Neuronal stem cell (in vitro differentiated cells): ENCODE measurements at regions not wholly inside any gene's neighbourhood (a gene's known extent, or its start where the extent isn't known, plus 50 kb on each side); places are given as distances from the start of the nearest gene placed in this dataset.

ENCODE experiments used
- DNase-seq: peaks from one replicate; pipeline ENCODE4 v3.0.0-alpha.2; 2013; ENCODE audit warnings: low spot score
- H2AFZ ChIP-seq: one replicate; pipeline ENCODE4 v1.6.1; 2013; ENCODE audit warnings: mild to moderate bottlenecking, low read length, inconsistent platforms
- H2AK5ac ChIP-seq: 2 replicates; pipeline ENCODE4 v1.6.1; 2013; ENCODE audit warnings: low read depth, mild to moderate bottlenecking, inconsistent platforms, low read length, moderate library complexity, mixed read lengths
- H2BK120ac ChIP-seq: 2 replicates; pipeline ENCODE4 v1.6.1; 2013; ENCODE audit warnings: low read depth, mild to moderate bottlenecking, inconsistent platforms, low read length, moderate library complexity, mixed read lengths
- H2BK12ac ChIP-seq: one replicate; pipeline ENCODE4 v1.6.1; 2013; ENCODE audit warnings: low read length, inconsistent platforms
- H2BK15ac ChIP-seq: 2 replicates; pipeline ENCODE4 v1.6.1; 2013; ENCODE audit warnings: mild to moderate bottlenecking, low read length, inconsistent platforms, mixed read lengths
- H2BK5ac ChIP-seq: one replicate; pipeline ENCODE4 v1.6.1; 2013; ENCODE audit warnings: inconsistent platforms, mild to moderate bottlenecking, low read length, moderate library complexity
- H3K14ac ChIP-seq: one replicate; pipeline ENCODE4 v1.6.1; 2013; ENCODE audit warnings: low read length, inconsistent platforms
- H3K18ac ChIP-seq: 2 replicates; pipeline ENCODE4 v1.6.1; 2013; ENCODE audit warnings: low read length, inconsistent platforms
- H3K23ac ChIP-seq: 2 replicates; pipeline ENCODE4 v1.6.1; 2013; ENCODE audit warnings: low read depth, mild to moderate bottlenecking, mixed read lengths, low read length, inconsistent platforms; ENCODE audit not compliant: poor library complexity
- H3K27ac ChIP-seq: replicated peaks from 3 replicates; pipeline ENCODE4 v1.5.1; 2013; ENCODE audit warnings: low read length, inconsistent platforms
- H3K27me3 ChIP-seq, 3 experiments: 2 replicates each; pipeline ENCODE4 v1.6.1; 2013; ENCODE audit warnings: low read length in 3 of 3, mild to moderate bottlenecking in 2 of 3, inconsistent platforms in 1 of 3, low read depth in 1 of 3, mixed read lengths in 1 of 3, moderate library complexity in 1 of 3; ENCODE audit not compliant: control insufficient read depth in 3 of 3, insufficient read depth in 3 of 3
- H3K36me3 ChIP-seq, 2 donors: replicated peaks in 1 of 2; 2 replicates each; pipeline ENCODE4 v1.6.1; 2013; ENCODE audit warnings: low read length in 2 of 2; ENCODE audit not compliant: control insufficient read depth in 2 of 2, insufficient read depth in 2 of 2
- H3K4ac ChIP-seq: 2 replicates; pipeline ENCODE4 v1.6.1; 2013; ENCODE audit warnings: inconsistent platforms, mild to moderate bottlenecking, low read length, moderate library complexity
- H3K4me1 ChIP-seq, 2 donors: 1 replicate in 1 of 2; 2 replicates in 1 of 2; pipeline ENCODE4 v1.6.1; 2013; ENCODE audit warnings: low read length in 2 of 2, low read depth in 1 of 2; ENCODE audit not compliant: control insufficient read depth in 2 of 2, insufficient read depth in 1 of 2
- H3K4me2 ChIP-seq: one replicate; pipeline ENCODE4 v1.6.1; 2013; ENCODE audit warnings: mild to moderate bottlenecking, low read length, inconsistent platforms; ENCODE audit not compliant: insufficient read depth, poor library complexity, severe bottlenecking
- H3K4me3 ChIP-seq, 2 donors: 2 replicates each; pipeline ENCODE4 v1.5.1; 2013; ENCODE audit warnings: low read length in 2 of 2, mild to moderate bottlenecking in 2 of 2, inconsistent platforms in 1 of 2, moderate library complexity in 1 of 2
- H3K79me1 ChIP-seq: one replicate; pipeline ENCODE4 v1.6.1; 2013; ENCODE audit warnings: low read depth, mild to moderate bottlenecking, inconsistent platforms, low read length, moderate library complexity
- H3K9ac ChIP-seq: one replicate; pipeline ENCODE4 v1.6.1; 2013; ENCODE audit warnings: mild to moderate bottlenecking, low read depth, low read length, inconsistent platforms; ENCODE audit not compliant: poor library complexity
- H3K9me3 ChIP-seq, 2 donors: replicated peaks in 1 of 2; 2 replicates each; pipeline versions ENCODE3 to v1.6.1; 2013; ENCODE audit warnings: low read length in 2 of 2, mild to moderate bottlenecking in 2 of 2, inconsistent platforms in 1 of 2, low read depth in 1 of 2, mixed read lengths in 1 of 2, moderate library complexity in 1 of 2; ENCODE audit not compliant: control insufficient read depth in 2 of 2, insufficient read depth in 1 of 2
- H4K8ac ChIP-seq: one replicate; pipeline ENCODE4 v1.6.1; 2013; ENCODE audit warnings: low read depth, mild to moderate bottlenecking, inconsistent platforms, low read length, moderate library complexity
- H4K91ac ChIP-seq: one replicate; pipeline ENCODE4 v1.6.1; 2013; ENCODE audit warnings: low read length, low read depth, mild to moderate bottlenecking, inconsistent platforms; ENCODE audit not compliant: poor library complexity
- WGBS, 2 donors: extraction: QIAGEN DNeasy Blood & Tissue Kit; methylation state at CpG; one replicate each; pipeline ENCODE4 v1.1.7; 2013; ENCODE audit warnings: missing lambda C conversion rate in 2 of 2, mixed read lengths in 1 of 2; ENCODE audit not compliant: insufficient read length in 2 of 2, insufficient replicate concordance in 1 of 2; ENCODE audit errors: extremely low coverage in 2 of 2; 5-methylcytosine and 5-hydroxymethylcytosine counted together

DNA sequence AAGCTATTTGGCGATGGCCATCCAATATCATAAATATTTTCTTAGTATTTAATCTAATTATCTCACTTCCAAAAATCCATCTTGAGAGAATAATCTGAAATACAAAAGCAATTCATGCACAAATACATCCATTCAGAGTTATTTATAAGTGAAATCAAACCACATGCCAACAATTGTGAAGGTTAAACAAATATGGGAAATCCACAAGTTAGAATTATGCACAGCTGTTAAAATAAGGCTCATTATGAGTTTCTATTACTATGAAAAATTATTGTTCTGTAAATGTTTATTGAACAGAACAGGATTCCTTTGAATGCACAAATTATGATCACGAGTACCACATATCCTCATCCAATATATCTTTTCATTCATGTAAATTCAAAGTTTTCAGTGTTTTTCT is 267.7 kb downstream of the PLOD2 start:
- Histone ChIP-seq H2BK120ac (no peak overlapping the region), H3K4me1 (peaks cover 0 to 4% of the 10 kb centered on the region in 2 donors), H3K14ac (no peak overlapping the region), H2BK12ac (no peak overlapping the region), H3K27ac (no peak overlapping the region), H2AK5ac (no peak overlapping the region), H2BK15ac (no peak overlapping the region), H3K23ac (no peak overlapping the region), H3K18ac (no peak overlapping the region), H4K8ac (no peak overlapping the region), H3K4me3 (no peak overlapping the region), H3K36me3 (no peaks in the 10 kb centered on the region), H3K79me1 (no peaks in the 10 kb centered on the region), H3K27me3 (no peaks in the 10 kb centered on the region), H3K9ac (no peak overlapping the region), H3K9me3 (no peaks in the 10 kb centered on the region), H2AFZ (no peak overlapping the region), H2BK5ac (no peak overlapping the region), H3K4me2 (no peak overlapping the region), H4K91ac (no peak overlapping the region), H3K4ac (no peak overlapping the region)
- no peak for DNase-seq
- WGBS, 2 donors: no CpG with 5 or more reads among the region's 2 CpGs

- no CpG with 5 or more reads among the region's 3 CpGs for WGBS, 2 donors
- Histone ChIP-seq H3K9me3 (no peaks in the 10 kb centered on the region), H3K27me3 (no peaks in the 10 kb centered on the region), H3K4ac (no peak overlapping the region), H2BK15ac (no peak overlapping the region), H3K79me1 (no peaks in the 10 kb centered on the region), H3K4me1 (no peaks in the 10 kb centered on the region), H2BK12ac (no peak overlapping the region), H3K14ac (no peak overlapping the region), H3K4me3 (no peak overlapping the region), H3K36me3 (no peaks in the 10 kb centered on the region), H3K27ac (no peak overlapping the region), H3K4me2 (no peak overlapping the region), H2AFZ (peak overlapping the region; percentile 16), H2BK5ac (no peak overlapping the region), H2BK120ac (no peak overlapping the region), H4K8ac (no peak overlapping the region), H2AK5ac (no peak overlapping the region), H3K9ac (no peak overlapping the region), H3K23ac (no peak overlapping the region), H3K18ac (no peak overlapping the region), H4K91ac (no peak overlapping the region)
- no peak for DNase-seq
Measured at GRCh38 chr3:145898487-145898886, 262.5 kb downstream of the PLOD2 start.

DNA sequence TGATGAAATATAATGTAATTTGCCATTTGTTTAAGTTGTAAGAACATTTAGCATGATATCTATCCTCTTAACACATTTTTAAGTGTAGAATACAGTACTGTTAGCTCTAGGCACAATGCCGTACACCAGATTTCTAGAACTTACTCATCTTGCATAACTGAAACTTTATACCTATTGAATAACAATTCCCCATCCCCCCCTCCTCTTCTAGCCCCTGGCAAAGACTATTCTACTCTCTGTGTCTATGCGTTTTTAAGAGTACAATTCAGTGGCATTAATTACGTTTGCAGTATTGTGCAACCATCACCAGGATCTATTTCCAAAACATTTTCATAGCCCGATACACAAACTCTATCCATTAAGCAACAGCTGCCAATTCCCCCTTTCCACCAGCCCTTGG is 261.7 kb downstream of the PLOD2 start:
- no peak overlapping the region for H2AFZ ChIP-seq
- H3K4me2 ChIP-seq: no peak overlapping the region
- H3K27ac ChIP-seq: no peak overlapping the region
- H3K4me3 ChIP-seq: no peak overlapping the region
- no peak overlapping the region for H3K4ac ChIP-seq
- DNase-seq: no peak
- H2AK5ac ChIP-seq: no peak overlapping the region
- no peak overlapping the region for H3K9ac ChIP-seq
- H3K9me3 ChIP-seq: no peaks in the 10 kb centered on the region
- H3K14ac ChIP-seq: no peak overlapping the region
- no peak overlapping the region for H4K91ac ChIP-seq
- no peaks in the 10 kb centered on the region for H3K79me1 ChIP-seq
- H2BK15ac ChIP-seq: no peak overlapping the region
- no peak overlapping the region for H2BK5ac ChIP-seq
- H4K8ac ChIP-seq: no peak overlapping the region
- no peak overlapping the region for H2BK120ac ChIP-seq
- no peak overlapping the region for H3K23ac ChIP-seq
- no peaks in the 10 kb centered on the region for H3K36me3 ChIP-seq
- no peak overlapping the region for H2BK12ac ChIP-seq
- no CpG with 5 or more reads among the region's 4 CpGs for WGBS, 2 donors
- H3K4me1 ChIP-seq: no peaks in the 10 kb centered on the region
- no peak overlapping the region for H3K18ac ChIP-seq
- no peaks in the 10 kb centered on the region for H3K27me3 ChIP-seq

GRCh38 chr3:145900056-145900829 is 260.7 kb downstream of the PLOD2 start:
- no peaks in the 10 kb centered on the region for H3K9me3 ChIP-seq
- no peak overlapping the region for H2BK12ac ChIP-seq
- H3K27ac ChIP-seq: no peak overlapping the region
- no peak overlapping the region for H3K4me2 ChIP-seq
- no peak overlapping the region for H3K4ac ChIP-seq
- H2BK120ac ChIP-seq: no peak overlapping the region
- no peak overlapping the region for H2BK15ac ChIP-seq
- no peaks in the 10 kb centered on the region for H3K36me3 ChIP-seq
- H3K79me1 ChIP-seq: no peaks in the 10 kb centered on the region
- H3K9ac ChIP-seq: no peak overlapping the region
- H4K8ac ChIP-seq: no peak overlapping the region
- H2BK5ac ChIP-seq: no peak overlapping the region
- H4K91ac ChIP-seq: no peak overlapping the region
- no peaks in the 10 kb centered on the region for H3K27me3 ChIP-seq
- H3K14ac ChIP-seq: no peak overlapping the region
- no peak overlapping the region for H2AK5ac ChIP-seq
- no peak overlapping the region for H3K23ac ChIP-seq
- WGBS, 2 donors: no CpG with 5 or more reads among the region's 3 CpGs
- no peak overlapping the region for H2AFZ ChIP-seq
- no peak for DNase-seq
- H3K4me3 ChIP-seq: no peak overlapping the region
- H3K4me1 ChIP-seq: no peaks in the 10 kb centered on the region
- H3K18ac ChIP-seq: no peak overlapping the region
